CD4-positive, alpha-beta memory T cell (primary cell): ENCODE measurements at regions not wholly inside any gene's neighbourhood (a gene's known extent, or its start where the extent isn't known, plus 50 kb on each side); places are given as distances from the start of the nearest gene placed in this dataset.

Experiments used
- CTCF ChIA-PET: fragments of 350-600 bp; sonication (Branson Sonifier 250); formaldehyde crosslinking; loops from one replicate; lab custom pipeline; 2021; ENCODE audit warnings: inconsistent platforms; ENCODE audit not compliant: partially characterized antibody; lab: Charles Lee
- POLR2A ChIA-PET: fragments of 350-600 bp; sonication (Branson Sonifier 250); formaldehyde crosslinking; loops from one replicate; lab custom pipeline; 2021; ENCODE audit not compliant: partially characterized antibody; lab: Charles Lee
- DNase-seq, 5 donors: peaks; one replicate each; pipeline versions ENCODE4 v3.0.0 to v3.0.0-alpha.2; 2020 to 2022; ENCODE audit warnings: mixed read lengths in 1 of 5
- H3K27ac ChIP-seq: one replicate; pipeline ENCODE4 v1.7.0; 2013; ENCODE audit warnings: low read depth, low read length
- H3K27me3 ChIP-seq: 2 replicates; pipeline ENCODE4 v1.7.0; 2013; ENCODE audit warnings: mild to moderate bottlenecking, low read length, moderate library complexity; ENCODE audit not compliant: insufficient read depth
- H3K36me3 ChIP-seq: 2 replicates; pipeline ENCODE4 v1.7.0; 2013; ENCODE audit warnings: mild to moderate bottlenecking, low read length, moderate library complexity; ENCODE audit not compliant: insufficient read depth
- H3K4me1 ChIP-seq: 2 replicates; pipeline ENCODE4 v1.7.0; 2013; ENCODE audit warnings: mild to moderate bottlenecking, low read length, moderate library complexity; ENCODE audit not compliant: insufficient read depth
- H3K4me3 ChIP-seq, 2 donors: one replicate each; pipeline ENCODE4 v1.7.0; 2013; ENCODE audit warnings: low read length in 2 of 2, mild to moderate bottlenecking in 1 of 2
- H3K9me3 ChIP-seq, 2 donors: one replicate each; pipeline ENCODE4 v1.7.0; 2013; ENCODE audit warnings: low read length in 2 of 2, control low read depth in 1 of 2; ENCODE audit not compliant: control insufficient read depth in 1 of 2
- H3K27ac Mint-ChIP-seq, 7 donors: one replicate each; pipeline ENCODE4 v1.8.0; 2020 to 2021; ENCODE audit warnings: mixed read lengths in 7 of 7, mild to moderate bottlenecking in 6 of 7, inconsistent platforms in 3 of 7, moderate library complexity in 3 of 7
- H3K27me3 Mint-ChIP-seq, 2 donors: one replicate each; pipeline ENCODE4 v1.8.0; 2020 to 2021; ENCODE audit warnings: mixed read lengths in 2 of 2
- H3K36me3 Mint-ChIP-seq, 2 donors: one replicate each; pipeline ENCODE4 v1.8.0; 2020 to 2021; ENCODE audit warnings: mixed read lengths in 2 of 2, inconsistent platforms in 1 of 2, mild to moderate bottlenecking in 1 of 2
- H3K4me1 Mint-ChIP-seq, 4 donors: one replicate each; pipeline ENCODE4 v1.8.0; 2020 to 2021; ENCODE audit warnings: mixed read lengths in 4 of 4, mild to moderate bottlenecking in 1 of 4
- H3K4me3 Mint-ChIP-seq, 8 donors: one replicate each; pipeline ENCODE4 v1.8.0; 2020 to 2021; ENCODE audit warnings: mixed read lengths in 8 of 8, mild to moderate bottlenecking in 7 of 8, moderate library complexity in 6 of 8, inconsistent platforms in 3 of 8
- H3K9me3 Mint-ChIP-seq, 8 donors: one replicate each; pipeline ENCODE4 v1.8.0; 2020 to 2021; ENCODE audit warnings: mixed read lengths in 8 of 8, mild to moderate bottlenecking in 5 of 8, inconsistent platforms in 3 of 8, moderate library complexity in 1 of 8
- intact Hi-C: fragments of 100-400 bp; cut with micrococcal nuclease; formaldehyde crosslinking; loops from one replicate; pipeline ENCODE4 v1.15.1; 2023

DNA sequence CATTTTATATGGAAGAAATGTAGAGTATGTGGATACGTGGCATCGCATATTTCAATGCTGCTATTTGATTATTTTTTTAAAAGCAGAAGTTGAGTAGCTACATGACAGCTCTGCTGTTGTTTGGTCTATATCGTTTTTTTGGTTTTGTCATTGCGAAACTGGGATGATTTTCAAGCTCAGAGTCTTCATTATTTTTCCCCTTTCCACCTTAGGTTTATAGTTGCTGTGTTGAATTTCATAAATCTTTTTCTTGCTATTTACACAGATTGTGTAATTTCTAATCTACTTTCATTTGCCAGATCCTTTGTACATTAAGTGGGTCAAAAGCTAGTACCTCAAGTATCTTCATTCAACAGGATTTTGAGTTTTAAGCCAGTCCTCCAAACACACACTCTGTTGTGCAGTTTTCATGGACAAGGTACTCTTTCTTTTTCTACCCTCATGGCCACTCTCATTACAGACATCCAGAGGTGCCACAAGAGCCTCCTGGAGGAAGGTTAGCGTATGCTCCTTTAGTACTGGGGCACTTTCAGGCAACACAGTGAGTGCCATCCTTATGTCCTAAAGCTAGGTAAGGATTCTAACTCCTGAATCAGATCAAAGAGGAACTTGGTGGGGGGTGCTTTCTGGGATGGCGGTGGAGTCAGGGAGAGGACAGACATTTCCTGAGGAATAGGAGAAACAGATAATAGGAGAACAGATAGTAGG lies 123.2 kb downstream of the FHIP1A start:
- Mint-ChIP-seq H3K4me3 (no peak overlapping the region), H3K4me1 (no peaks in the 10 kb centered on the region), H3K36me3 (no peaks in the 10 kb centered on the region), H3K27me3 (no peaks in the 10 kb centered on the region), H3K9me3 (no peaks in the 10 kb centered on the region), H3K27ac (no peak overlapping the region)
- H3K27ac ChIP-seq, result no peak overlapping the region
- ChIA-PET POLR2A (no interaction called here), CTCF (no interaction called here)
- no peaks in the 10 kb centered on the region for H3K36me3 ChIP-seq
- H3K27me3 ChIP-seq, result no peaks in the 10 kb centered on the region
- intact Hi-C loops, result no loop called here
- H3K4me3 ChIP-seq, result no peak overlapping the region
- H3K9me3 ChIP-seq, result no peaks in the 10 kb centered on the region
- no peaks in the 10 kb centered on the region for H3K4me1 ChIP-seq
- DNase-seq, result no peak

DNA sequence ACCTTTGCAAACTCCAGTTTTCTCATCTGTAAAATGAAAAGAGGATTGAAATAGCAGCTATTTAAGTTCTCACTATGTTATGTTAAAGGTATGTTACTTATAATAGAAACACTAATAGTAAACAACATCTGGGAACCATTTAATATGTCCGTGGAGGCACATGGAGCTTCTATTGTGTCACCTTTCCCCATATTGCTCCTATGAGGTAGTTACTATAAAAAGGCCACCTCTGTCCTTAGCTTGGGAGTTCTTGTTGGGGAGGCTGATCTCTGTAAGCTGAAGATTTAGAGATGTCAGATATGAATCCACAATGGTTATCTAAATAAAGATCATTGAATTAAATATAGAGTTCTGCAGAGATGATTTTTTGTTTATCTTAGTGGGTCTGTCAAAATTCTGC lies 125.2 kb downstream of the FHIP1A start:
- POLR2A ChIA-PET, result no interaction called here
- no peaks in the 10 kb centered on the region for H3K9me3 ChIP-seq
- no peaks in the 10 kb centered on the region for H3K36me3 Mint-ChIP-seq
- no peaks in the 10 kb centered on the region for H3K27me3 Mint-ChIP-seq
- CTCF ChIA-PET, result no interaction called here
- no peak overlapping the region for H3K4me3 ChIP-seq
- DNase-seq, result no peak
- intact Hi-C loops, result no loop called here
- no peaks in the 10 kb centered on the region for H3K36me3 ChIP-seq
- H3K4me1 ChIP-seq, result no peaks in the 10 kb centered on the region
- no peaks in the 10 kb centered on the region for H3K4me1 Mint-ChIP-seq
- no peaks in the 10 kb centered on the region for H3K27me3 ChIP-seq
- H3K27ac Mint-ChIP-seq, result no peak overlapping the region
- H3K4me3 Mint-ChIP-seq, result no peak overlapping the region
- H3K27ac ChIP-seq, result no peak overlapping the region
- H3K9me3 Mint-ChIP-seq, result no peaks in the 10 kb centered on the region

DNA sequence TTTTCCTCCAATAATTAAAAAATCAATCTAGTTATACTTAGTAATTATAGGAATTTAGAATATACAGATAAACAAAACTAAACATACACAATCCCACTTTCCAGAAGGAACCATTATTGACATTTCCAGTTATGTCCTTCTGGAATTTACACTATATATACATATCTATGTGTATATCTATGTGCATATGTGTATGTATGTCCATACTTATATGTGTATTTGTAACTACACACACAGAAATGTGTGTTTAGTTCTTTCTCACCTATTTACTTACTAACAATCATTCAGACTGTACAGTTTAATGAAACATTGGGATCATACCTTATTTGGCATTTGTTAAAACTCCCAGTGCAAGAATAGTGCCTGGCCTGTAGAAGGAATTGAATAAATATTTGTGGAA lies 126.4 kb downstream of the FHIP1A start:
- intact Hi-C loops, result no loop called here
- Mint-ChIP-seq H3K27me3 (no peaks in the 10 kb centered on the region), H3K4me3 (no peak overlapping the region), H3K36me3 (no peaks in the 10 kb centered on the region), H3K27ac (no peak overlapping the region), H3K9me3 (no peaks in the 10 kb centered on the region), H3K4me1 (no peaks in the 10 kb centered on the region)
- CTCF ChIA-PET, result no interaction called here
- H3K27ac ChIP-seq, result no peak overlapping the region
- H3K36me3 ChIP-seq, result no peaks in the 10 kb centered on the region
- no peak for DNase-seq
- no peaks in the 10 kb centered on the region for H3K4me1 ChIP-seq
- H3K4me3 ChIP-seq, result no peak overlapping the region
- no peaks in the 10 kb centered on the region for H3K27me3 ChIP-seq
- no peaks in the 10 kb centered on the region for H3K9me3 ChIP-seq
- POLR2A ChIA-PET, result no interaction called here

DNA sequence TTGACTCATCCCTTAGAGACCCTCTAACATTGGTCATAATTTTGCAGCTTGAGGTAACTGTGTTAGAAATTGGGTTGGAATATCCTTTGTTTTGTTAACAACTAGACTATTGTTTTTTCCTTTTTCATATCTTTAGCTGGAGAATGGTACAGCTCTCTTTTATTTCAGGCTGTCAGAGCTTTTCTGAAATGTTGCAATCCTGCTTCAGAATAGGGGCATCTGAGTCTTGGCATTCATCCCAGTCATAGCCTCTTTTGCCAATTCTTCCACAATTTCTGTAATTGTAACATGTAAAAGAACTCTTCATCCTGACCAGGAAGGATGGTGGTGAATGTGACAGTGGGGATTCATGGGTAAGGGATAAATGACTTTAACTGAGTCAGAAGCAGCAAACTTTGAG lies 128.7 kb downstream of the FHIP1A start:
- Mint-ChIP-seq H3K9me3 (no peaks in the 10 kb centered on the region), H3K4me3 (no peak overlapping the region), H3K36me3 (no peaks in the 10 kb centered on the region), H3K4me1 (no peaks in the 10 kb centered on the region), H3K27me3 (peaks cover 0 to 10% of the 10 kb centered on the region in 2 donors), H3K27ac (no peak overlapping the region)
- CTCF ChIA-PET, result no interaction called here
- H3K36me3 ChIP-seq, result no peaks in the 10 kb centered on the region
- no peaks in the 10 kb centered on the region for H3K27me3 ChIP-seq
- DNase-seq, result no peak
- H3K27ac ChIP-seq, result no peak overlapping the region
- no peak overlapping the region for H3K4me3 ChIP-seq
- POLR2A ChIA-PET, result no interaction called here
- H3K4me1 ChIP-seq, result no peaks in the 10 kb centered on the region
- intact Hi-C loops, result no loop called here
- H3K9me3 ChIP-seq, result no peaks in the 10 kb centered on the region

DNA sequence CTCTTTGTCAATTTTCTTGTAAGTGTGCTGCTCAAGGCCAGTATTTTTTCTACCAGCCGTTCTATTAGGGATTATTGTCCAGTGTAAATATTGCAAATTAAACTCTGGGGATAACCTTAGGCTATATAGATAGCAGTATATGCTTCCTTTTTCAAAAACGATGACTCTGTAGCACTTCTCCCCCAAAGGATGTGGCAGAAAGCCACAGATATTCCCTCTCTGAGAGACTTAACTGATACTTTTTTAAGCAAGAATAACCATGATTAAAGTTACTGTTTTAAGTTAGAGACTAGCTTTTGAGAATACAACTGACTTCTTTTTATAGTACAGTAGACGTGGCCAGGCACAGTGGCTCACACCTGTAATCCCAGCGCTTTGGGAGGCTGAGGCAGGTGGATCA lies 130.0 kb downstream of the FHIP1A start:
- Mint-ChIP-seq H3K9me3 (no peaks in the 10 kb centered on the region), H3K27ac (no peak overlapping the region), H3K4me3 (no peak overlapping the region), H3K27me3 (peaks cover 2 to 10% of the 10 kb centered on the region in 2 donors), H3K4me1 (no peaks in the 10 kb centered on the region), H3K36me3 (no peaks in the 10 kb centered on the region)
- no peaks in the 10 kb centered on the region for H3K36me3 ChIP-seq
- intact Hi-C loops, result no loop called here
- no peak overlapping the region for H3K27ac ChIP-seq
- DNase-seq, result no peak
- no peak overlapping the region for H3K4me3 ChIP-seq
- ChIA-PET POLR2A (no interaction called here), CTCF (interaction anchor here (0.7 kb wide), 1 partner anchor 174 kb away, joined by 3 read pairs; no protein-coding TSS in a partner anchor)
- no peaks in the 10 kb centered on the region for H3K27me3 ChIP-seq
- H3K4me1 ChIP-seq, result no peaks in the 10 kb centered on the region
- H3K9me3 ChIP-seq, result no peaks in the 10 kb centered on the region

DNA sequence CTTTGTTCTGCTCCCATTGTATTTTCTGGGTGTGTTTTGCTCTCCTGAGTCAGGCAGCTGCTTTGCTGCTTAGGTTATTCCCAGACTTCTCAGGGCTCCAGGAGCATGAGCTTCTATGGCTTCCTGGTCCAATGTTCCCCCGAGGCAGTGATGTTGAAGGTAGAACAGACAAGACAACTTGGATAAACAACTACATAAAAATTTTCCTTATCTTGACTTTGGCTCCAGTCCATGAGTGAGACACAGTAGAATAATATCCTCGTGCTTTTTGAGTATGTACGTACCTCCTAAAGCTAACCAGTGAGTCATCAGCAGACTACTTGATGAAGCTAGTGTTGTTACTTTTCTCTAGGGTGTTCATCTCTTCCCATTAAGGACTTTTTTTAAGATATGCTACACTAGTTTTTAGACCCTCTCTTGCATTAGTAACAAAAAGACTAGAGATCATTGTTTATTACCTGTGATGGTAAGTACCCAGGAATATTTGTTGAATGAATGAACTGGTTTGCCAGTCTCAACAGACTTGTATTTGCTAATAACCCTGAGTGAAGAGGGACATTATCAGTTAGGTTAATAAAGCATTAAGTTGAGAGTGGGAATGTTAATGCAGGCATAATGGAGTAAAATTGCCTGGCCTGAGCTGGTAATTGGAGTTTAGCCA lies 131.9 kb downstream of the FHIP1A start:
- Histone ChIP-seq H3K36me3 (no peaks in the 10 kb centered on the region), H3K27me3 (no peaks in the 10 kb centered on the region), H3K4me3 (no peak overlapping the region), H3K9me3 (no peaks in the 10 kb centered on the region), H3K4me1 (no peaks in the 10 kb centered on the region), H3K27ac (no peak overlapping the region)
- CTCF ChIA-PET, result no interaction called here
- POLR2A ChIA-PET, result interaction anchor here (0.6 kb wide), 1 partner anchor 31 kb away, joined by 3 read pairs; no protein-coding TSS in a partner anchor
- H3K27me3 Mint-ChIP-seq, result peaks cover 2 to 10% of the 10 kb centered on the region in 2 donors
- no peak overlapping the region for H3K27ac Mint-ChIP-seq
- intact Hi-C loops, result no loop called here
- no peaks in the 10 kb centered on the region for H3K9me3 Mint-ChIP-seq
- H3K36me3 Mint-ChIP-seq, result no peaks in the 10 kb centered on the region
- no peaks in the 10 kb centered on the region for H3K4me1 Mint-ChIP-seq
- DNase-seq, result no peak
- no peak overlapping the region for H3K4me3 Mint-ChIP-seq

DNA sequence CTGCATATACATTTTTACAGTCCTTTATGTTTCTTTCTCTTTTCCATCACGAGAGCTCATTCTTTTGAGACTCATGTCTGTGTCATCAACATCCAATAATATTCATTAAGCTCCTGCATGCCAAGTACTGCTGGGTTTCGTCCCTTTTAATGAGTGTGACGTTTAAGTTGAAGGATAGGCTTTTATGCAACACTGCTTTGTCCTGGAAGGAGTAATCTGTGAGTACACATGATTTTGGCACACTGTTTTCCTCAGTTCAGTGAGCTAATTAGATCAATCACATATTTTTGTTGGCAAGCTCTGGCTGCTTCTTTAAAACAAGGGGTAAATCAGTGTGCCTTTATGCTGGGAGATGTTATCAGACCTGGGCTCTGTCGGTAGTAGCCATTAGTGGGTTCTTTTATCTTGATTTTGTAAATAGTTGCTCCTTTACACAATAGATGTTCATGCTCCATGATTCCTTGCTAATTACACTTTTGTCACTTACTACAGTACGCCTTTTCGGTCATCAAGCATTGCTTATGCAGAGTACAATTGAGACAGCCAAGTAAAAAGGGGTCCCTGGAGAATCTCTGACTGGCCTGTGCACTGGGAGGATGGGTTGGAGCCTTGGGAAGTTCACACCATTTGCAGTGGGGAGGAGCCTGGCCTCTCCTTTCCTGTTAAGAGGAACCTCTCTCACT lies 132.6 kb downstream of the FHIP1A start:
- Mint-ChIP-seq H3K36me3 (no peaks in the 10 kb centered on the region), H3K4me3 (no peak overlapping the region), H3K27me3 (peaks cover 2 to 14% of the 10 kb centered on the region in 2 donors), H3K4me1 (no peaks in the 10 kb centered on the region), H3K9me3 (peaks cover 0 to 4% (median 0%) of the 10 kb centered on the region in 8 donors), H3K27ac (no peak overlapping the region)
- H3K27me3 ChIP-seq, result no peaks in the 10 kb centered on the region
- no peak for DNase-seq
- no peaks in the 10 kb centered on the region for H3K9me3 ChIP-seq
- no peaks in the 10 kb centered on the region for H3K36me3 ChIP-seq
- ChIA-PET CTCF (no interaction called here), POLR2A (interaction anchor here (0.6 kb wide), 1 partner anchor 30 kb away, joined by 3 read pairs; no protein-coding TSS in a partner anchor)
- no peak overlapping the region for H3K4me3 ChIP-seq
- intact Hi-C loops, result no loop called here
- no peak overlapping the region for H3K27ac ChIP-seq
- no peaks in the 10 kb centered on the region for H3K4me1 ChIP-seq
